Progenitor cell of endocrine pancreas (in vitro differentiated cells): ENCODE measurements at regions not wholly inside any gene's neighbourhood (a gene's known extent, or its start where the extent isn't known, plus 50 kb on each side); places are given as distances from the start of the nearest gene placed in this dataset.

Experiments
- DNase-seq: peaks from one replicate; pipeline ENCODE4 v3.0.0; 2021; ENCODE audit warnings: low spot score; ENCODE audit not compliant: unreplicated experiment
- H3K27ac Mint-ChIP-seq: 2 replicates; pipeline ENCODE4 v1.8.0; 2021; ENCODE audit warnings: mild to moderate bottlenecking, moderate library complexity, mixed read lengths
- H3K27me3 Mint-ChIP-seq: 2 replicates; pipeline ENCODE4 v1.8.0; 2021; ENCODE audit warnings: mixed read lengths
- H3K36me3 Mint-ChIP-seq: 2 replicates; pipeline ENCODE4 v1.8.0; 2022; ENCODE audit warnings: mixed read lengths; ENCODE audit not compliant: insufficient read depth
- H3K4me1 Mint-ChIP-seq: 2 replicates; pipeline ENCODE4 v1.8.0; 2021; ENCODE audit warnings: low read depth, mixed read lengths
- H3K4me3 Mint-ChIP-seq: 2 replicates; pipeline ENCODE4 v1.8.0; 2021; ENCODE audit warnings: low read depth, mild to moderate bottlenecking, moderate library complexity, mixed read lengths
- H3K9me3 Mint-ChIP-seq: 2 replicates; pipeline ENCODE4 v1.8.0; 2021; ENCODE audit warnings: low read depth, mixed read lengths
- CTCF ChIP-seq: fragments of 200-600 bp; sonication (generic); IDR thresholded peaks from one replicate; pipeline ENCODE4 v1.5.0; 2021; ENCODE audit warnings: antibody characterized with exemption, mild to moderate bottlenecking; ENCODE audit not compliant: unreplicated experiment

GRCh38 chr6:146890644-146891434 lies 292.1 kb downstream of the ADGB start:
- Mint-ChIP-seq H3K4me1 (peaks cover 7% of the 10 kb centered on the region), H3K27me3 (peaks cover 4% of the 10 kb centered on the region), H3K27ac (no peak overlapping the region), H3K4me3 (no peak overlapping the region), H3K9me3 (peaks cover 8% of the 10 kb centered on the region), H3K36me3 (no peaks in the 10 kb centered on the region)
- no peak for TF ChIP-seq CTCF
- no peak for DNase-seq

DNA sequence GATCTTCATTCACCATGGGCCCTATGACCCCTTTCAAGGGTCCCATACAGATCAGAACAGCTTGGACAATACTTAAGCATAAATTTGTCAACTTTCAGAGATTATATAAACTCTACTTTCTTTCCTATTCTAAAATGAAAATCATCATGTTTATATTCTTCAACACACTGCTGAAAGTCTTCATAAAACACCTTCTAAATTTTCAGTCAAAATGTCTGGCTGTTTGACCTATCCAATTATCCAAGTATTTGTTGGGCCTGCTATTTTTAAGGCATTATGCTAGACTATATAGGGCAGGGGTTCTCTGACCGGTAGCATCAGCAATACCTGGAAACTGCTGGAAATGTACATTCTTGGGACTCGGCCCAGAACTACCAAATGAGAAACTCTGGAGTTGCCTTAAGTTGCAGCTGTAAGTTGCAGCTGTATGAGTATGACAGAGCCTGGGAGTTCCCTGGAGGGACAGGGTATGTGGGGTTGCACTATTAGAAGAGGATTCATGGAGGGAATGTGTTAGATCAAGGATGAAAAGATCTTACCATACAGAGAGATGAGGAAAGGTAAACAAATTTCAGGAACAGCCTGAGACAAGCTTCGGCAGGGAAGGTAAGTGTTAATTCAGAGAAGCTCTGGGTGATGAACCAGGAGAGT lies 293.0 kb downstream of the ADGB start:
- H3K36me3 Mint-ChIP-seq: no peaks in the 10 kb centered on the region
- DNase-seq: no peak
- no peak overlapping the region for H3K27ac Mint-ChIP-seq

DNA sequence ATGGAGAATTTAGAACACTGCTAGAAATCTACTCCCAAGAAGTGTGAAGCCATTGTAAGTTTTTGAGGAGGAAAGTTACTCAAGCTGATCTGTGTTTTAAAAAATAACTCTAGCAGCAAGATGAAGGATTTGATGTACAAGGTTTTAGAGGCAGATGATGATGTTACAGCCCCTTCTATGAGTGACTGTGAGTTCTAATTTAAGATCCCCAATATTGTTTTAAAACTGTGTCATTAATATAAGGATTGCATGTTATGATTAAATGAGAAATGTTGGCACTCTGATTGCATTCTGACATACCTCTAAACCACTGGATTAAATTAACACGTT lies 293.5 kb downstream of the ADGB start:
- H3K27ac Mint-ChIP-seq: no peak overlapping the region
- no peak for DNase-seq
- H3K4me1 Mint-ChIP-seq: peaks cover 5% of the 10 kb centered on the region

More for the DNA sequence above, 293.0 kb downstream of the ADGB start:
- Mint-ChIP-seq H3K4me3 (no peak overlapping the region), H3K27me3 (peaks cover 6% of the 10 kb centered on the region), H3K4me1 (peaks cover 5% of the 10 kb centered on the region), H3K9me3 (peaks cover 8% of the 10 kb centered on the region)
- no peak for TF ChIP-seq CTCF

DNA sequence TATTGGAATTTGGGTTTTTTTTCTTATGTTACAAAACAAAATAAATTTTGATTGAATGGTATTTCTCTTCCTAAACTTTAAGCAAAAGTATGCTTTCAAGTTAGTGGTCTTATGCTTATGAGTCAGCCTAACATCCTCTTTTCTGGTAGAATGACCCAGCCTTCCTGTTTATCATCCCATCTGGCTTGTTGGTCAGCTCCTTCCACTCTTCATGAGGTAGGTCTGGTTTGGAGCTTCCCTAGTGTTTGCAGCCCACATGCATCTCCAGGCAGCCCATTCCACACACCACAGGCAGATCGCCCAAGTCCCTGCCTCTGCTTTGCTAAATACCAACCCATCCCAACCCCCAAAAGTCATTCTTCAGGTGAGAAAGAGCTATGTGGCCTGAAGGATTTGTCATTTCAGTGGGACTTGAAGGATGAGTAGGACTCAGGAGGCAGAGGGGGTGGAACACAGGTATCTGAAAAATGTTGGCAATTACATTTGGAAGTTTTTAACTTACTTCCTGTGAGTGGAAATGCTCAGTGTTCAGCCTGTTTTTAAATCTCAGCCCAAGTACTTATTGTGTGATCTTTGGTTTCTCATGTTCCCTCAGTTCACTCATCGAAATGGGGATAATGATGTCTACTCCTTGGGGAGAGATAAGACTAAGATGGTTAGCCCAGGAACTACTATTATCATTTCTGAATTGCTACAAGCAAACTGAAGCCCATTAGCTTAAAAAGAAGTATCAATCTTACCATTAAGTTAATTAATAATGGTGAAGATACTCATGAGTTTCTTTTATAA lies 294.0 kb downstream of the ADGB start:
- Mint-ChIP-seq H3K36me3 (no peaks in the 10 kb centered on the region), H3K4me1 (peaks cover 3% of the 10 kb centered on the region), H3K9me3 (peaks cover 8% of the 10 kb centered on the region), H3K4me3 (no peak overlapping the region), H3K27me3 (peaks cover 6% of the 10 kb centered on the region), H3K27ac (no peak overlapping the region)
- DNase-seq: no peak
- TF ChIP-seq CTCF: no peak

More for the DNA sequence above, 293.5 kb downstream of the ADGB start:
- no peaks in the 10 kb centered on the region for H3K36me3 Mint-ChIP-seq
- peaks cover 8% of the 10 kb centered on the region for H3K9me3 Mint-ChIP-seq
- H3K27me3 Mint-ChIP-seq: peaks cover 6% of the 10 kb centered on the region
- TF ChIP-seq CTCF: no peak
- H3K4me3 Mint-ChIP-seq: no peak overlapping the region

- no peak for TF ChIP-seq CTCF
- DNase-seq: no peak
- H3K27ac Mint-ChIP-seq: no peak overlapping the region
- H3K4me3 Mint-ChIP-seq: no peak overlapping the region
- H3K36me3 Mint-ChIP-seq: no peaks in the 10 kb centered on the region
- peaks cover 6% of the 10 kb centered on the region for H3K27me3 Mint-ChIP-seq
- H3K4me1 Mint-ChIP-seq: peaks cover 3% of the 10 kb centered on the region
- H3K9me3 Mint-ChIP-seq: peaks cover 8% of the 10 kb centered on the region
Observed at GRCh38 chr6:146893690-146894089, 294.9 kb downstream of the ADGB start.
